GM23338 (cell line): ENCODE measurements at regions not wholly inside any gene's neighbourhood (a gene's known extent, or its start where the extent isn't known, plus 50 kb on each side); places are given as distances from the start of the nearest gene placed in this dataset.

Experiments used
- EZH2 ChIP-seq: fragments of 200-600 bp; sonication (generic); IDR thresholded peaks from one replicate; pipeline ENCODE4 v1.8.0; 2017; ENCODE audit warnings: antibody characterized with exemption, mild to moderate bottlenecking, low read depth; ENCODE audit not compliant: unreplicated experiment
- POLR2AphosphoS5 ChIP-seq: IDR thresholded peaks from 2 replicates; pipeline ENCODE4 v1.6.1; 2016; ENCODE audit warnings: antibody characterized with exemption, low read depth
- TF ChIP-seq, protein P1 (sequence below), 2 experiments: fragments of 200-600 bp in 1 of 2; sonication (generic) in 1 of 2; conservative IDR thresholded peaks; 2 replicates each; pipeline versions ENCODE4 v1.5.1 to v1.6.1; 2016 to 2017; ENCODE audit warnings: antibody characterized with exemption in 2 of 2, low read depth in 2 of 2, mild to moderate bottlenecking in 2 of 2, moderate library complexity in 1 of 2

DNA sequence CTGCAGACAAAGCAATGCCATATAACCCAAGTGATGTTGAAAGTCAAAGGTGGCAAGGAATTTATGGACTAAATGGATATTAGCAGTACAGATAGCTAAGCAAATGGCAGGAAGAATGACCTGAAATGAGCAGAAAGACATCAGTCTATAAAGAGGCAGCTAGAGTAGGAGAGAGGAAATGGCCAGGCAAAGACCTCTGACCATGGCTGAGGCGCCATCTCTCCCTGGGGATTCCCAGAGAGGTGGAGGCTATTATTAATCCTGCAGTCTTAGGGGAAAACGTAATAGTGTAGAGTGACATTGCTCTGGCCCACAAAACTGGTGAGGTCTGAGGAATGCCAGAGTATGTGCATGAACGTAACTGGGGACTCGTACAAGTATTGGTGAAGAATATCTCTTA, 563.6 kb upstream of the PRMT6 start:
- TF ChIP-seq EZH2 (no peak), POLR2AphosphoS5 (no peak)
- TF ChIP-seq, protein P1, sequence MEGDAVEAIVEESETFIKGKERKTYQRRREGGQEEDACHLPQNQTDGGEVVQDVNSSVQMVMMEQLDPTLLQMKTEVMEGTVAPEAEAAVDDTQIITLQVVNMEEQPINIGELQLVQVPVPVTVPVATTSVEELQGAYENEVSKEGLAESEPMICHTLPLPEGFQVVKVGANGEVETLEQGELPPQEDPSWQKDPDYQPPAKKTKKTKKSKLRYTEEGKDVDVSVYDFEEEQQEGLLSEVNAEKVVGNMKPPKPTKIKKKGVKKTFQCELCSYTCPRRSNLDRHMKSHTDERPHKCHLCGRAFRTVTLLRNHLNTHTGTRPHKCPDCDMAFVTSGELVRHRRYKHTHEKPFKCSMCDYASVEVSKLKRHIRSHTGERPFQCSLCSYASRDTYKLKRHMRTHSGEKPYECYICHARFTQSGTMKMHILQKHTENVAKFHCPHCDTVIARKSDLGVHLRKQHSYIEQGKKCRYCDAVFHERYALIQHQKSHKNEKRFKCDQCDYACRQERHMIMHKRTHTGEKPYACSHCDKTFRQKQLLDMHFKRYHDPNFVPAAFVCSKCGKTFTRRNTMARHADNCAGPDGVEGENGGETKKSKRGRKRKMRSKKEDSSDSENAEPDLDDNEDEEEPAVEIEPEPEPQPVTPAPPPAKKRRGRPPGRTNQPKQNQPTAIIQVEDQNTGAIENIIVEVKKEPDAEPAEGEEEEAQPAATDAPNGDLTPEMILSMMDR (conservative IDR thresholded peaks at IDR 0.05; ENCODE audit: low read depth in 2 of 2), result no peak
